Activated CD8-positive, alpha-beta memory T cell treated with anti-CD3 and anti-CD28 coated beads, Interleukin-2, amount 10 ng/mL, durations not matched to agents 7 days and 5 days (primary cell): ENCODE measurements at regions not wholly inside any gene's neighbourhood (a gene's known extent, or its start where the extent isn't known, plus 50 kb on each side); places are given as distances from the start of the nearest gene placed in this dataset.
"Not testable (repeated sequence)": the region's sequence is repeated elsewhere in the genome, so short reads cannot be mapped to it uniquely, and the experiment has no call there.

ENCODE experiments used
- ATAC-seq: fragments of 150-1000 bp; cut with Tn5 transposase; one replicate; pipeline ENCODE4 v1.10.0; 2021; ENCODE audit warnings: moderate library complexity
- CTCF ChIA-PET: fragments of 350-600 bp; sonication (Branson Sonifier 250); formaldehyde crosslinking; loops from one replicate; lab custom pipeline; 2021; ENCODE audit warnings: antibody characterized with exemption; lab: Charles Lee
- DNase-seq: peaks from one replicate; pipeline ENCODE4 v3.0.0-alpha.2; 2020
- H3K27ac Mint-ChIP-seq: one replicate; pipeline ENCODE4 v1.8.0; 2021; ENCODE audit warnings: mild to moderate bottlenecking, mixed read lengths
- H3K27me3 Mint-ChIP-seq: one replicate; pipeline ENCODE4 v1.8.0; 2021; ENCODE audit warnings: mixed read lengths
- H3K36me3 Mint-ChIP-seq: one replicate; pipeline ENCODE4 v1.8.0; 2021; ENCODE audit warnings: mild to moderate bottlenecking, mixed read lengths
- H3K4me1 Mint-ChIP-seq: one replicate; pipeline ENCODE4 v1.8.0; 2021; ENCODE audit warnings: mixed read lengths
- H3K4me3 Mint-ChIP-seq: one replicate; pipeline ENCODE4 v1.8.0; 2021; ENCODE audit warnings: mild to moderate bottlenecking, moderate library complexity, mixed read lengths
- H3K9me3 Mint-ChIP-seq: one replicate; pipeline ENCODE4 v1.8.0; 2022; ENCODE audit warnings: low read depth, mixed read lengths

GRCh38 chr5:90214991-90215390 lies 194.6 kb downstream of the CETN3 start:
- Mint-ChIP-seq H3K27me3 (no peaks in the 10 kb centered on the region), H3K4me1 (no peaks in the 10 kb centered on the region), H3K27ac (no peak overlapping the region), H3K4me3 (no peak overlapping the region), H3K9me3 (no peaks in the 10 kb centered on the region), H3K36me3 (no peaks in the 10 kb centered on the region)
- no peak for ATAC-seq
- DNase-seq, result no peak
- CTCF ChIA-PET, result no interaction called here

DNA sequence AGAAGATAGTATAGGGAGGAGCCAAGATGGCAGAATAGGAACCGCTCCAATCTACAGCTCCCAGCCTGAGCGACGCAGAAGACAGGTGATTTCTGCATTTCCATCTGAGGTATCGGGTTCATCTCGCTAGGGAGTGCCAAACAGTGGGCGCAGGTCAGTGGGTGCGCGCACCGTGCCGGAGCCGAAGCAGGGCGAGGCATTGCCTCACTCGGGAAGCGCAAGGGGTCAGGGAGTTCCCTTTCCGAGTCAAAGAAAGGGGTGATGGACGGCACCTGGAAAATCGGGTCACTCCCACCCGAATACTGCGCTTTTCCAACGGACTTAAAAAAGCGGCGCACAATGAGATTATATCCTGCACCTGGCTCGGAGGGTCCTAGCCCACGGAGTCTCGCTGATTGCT lies 201.2 kb downstream of the CETN3 start:
- H3K4me1 Mint-ChIP-seq, H3K9me3 Mint-ChIP-seq, H3K27ac Mint-ChIP-seq, ATAC-seq, H3K27me3 Mint-ChIP-seq, H3K4me3 Mint-ChIP-seq, CTCF ChIA-PET, DNase-seq, H3K36me3 Mint-ChIP-seq: not testable (repeated sequence)

DNA sequence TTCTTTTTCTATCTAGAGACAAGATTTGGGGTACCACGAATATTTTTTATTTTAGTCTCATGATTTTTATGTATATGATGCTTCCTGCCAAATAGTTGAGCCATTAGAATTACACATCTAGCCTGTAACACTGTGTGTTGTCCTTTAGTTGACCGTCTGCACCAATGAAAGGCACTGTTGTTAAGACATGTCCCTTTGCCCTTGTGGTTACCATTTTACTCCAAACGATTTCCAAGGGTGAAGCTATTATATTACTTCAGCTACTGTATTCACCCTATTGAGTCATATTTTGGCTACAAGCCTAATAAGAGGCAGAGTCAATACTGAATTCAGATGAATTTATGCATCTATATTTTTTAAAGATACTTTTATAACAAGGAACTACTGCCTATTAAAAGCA lies 207.6 kb downstream of the CETN3 start:
- Mint-ChIP-seq H3K36me3 (no peaks in the 10 kb centered on the region), H3K27me3 (no peaks in the 10 kb centered on the region), H3K27ac (no peak overlapping the region), H3K9me3 (peaks cover 4% of the 10 kb centered on the region), H3K4me1 (no peaks in the 10 kb centered on the region), H3K4me3 (no peak overlapping the region)
- ATAC-seq (no peak), DNase-seq (no peak)
- CTCF ChIA-PET, result no interaction called here

DNA sequence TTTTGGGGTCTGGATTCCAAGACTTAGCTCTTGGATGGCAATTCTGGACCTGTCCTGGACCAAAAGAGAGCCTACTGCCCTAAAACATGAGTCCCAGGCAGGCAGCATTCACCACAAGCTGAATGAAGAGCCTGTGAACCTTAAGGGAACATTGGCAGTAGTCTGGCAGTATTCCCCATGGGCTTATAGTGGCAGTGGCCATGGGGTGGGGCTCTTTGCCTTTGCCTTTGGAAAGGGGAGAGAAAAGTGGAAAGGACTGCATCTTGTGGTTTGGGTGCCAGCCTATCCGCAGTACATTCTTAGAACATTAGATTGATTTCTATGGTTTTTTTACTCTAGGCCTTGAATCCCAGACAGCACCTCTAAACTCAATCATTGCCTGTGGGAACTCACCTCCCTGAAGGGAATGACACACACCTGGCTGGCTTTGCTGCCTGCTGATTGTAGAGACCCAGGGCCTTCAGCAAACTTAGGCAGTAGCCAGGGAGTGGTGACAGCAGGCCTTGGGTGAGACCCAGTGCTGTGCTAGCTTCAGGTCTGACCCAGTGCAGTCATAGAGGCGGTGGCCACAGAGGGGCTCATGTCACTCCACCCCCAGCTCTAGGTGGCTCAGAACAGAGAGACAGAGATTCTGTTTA lies 216.3 kb downstream of the CETN3 start:
- Mint-ChIP-seq H3K27me3 (no peaks in the 10 kb centered on the region), H3K27ac (no peak overlapping the region), H3K9me3 (no peaks in the 10 kb centered on the region), H3K4me1 (no peaks in the 10 kb centered on the region), H3K4me3 (no peak overlapping the region), H3K36me3 (no peaks in the 10 kb centered on the region)
- CTCF ChIA-PET, result no interaction called here
- DNase-seq, result no peak
- no peak for ATAC-seq

DNA sequence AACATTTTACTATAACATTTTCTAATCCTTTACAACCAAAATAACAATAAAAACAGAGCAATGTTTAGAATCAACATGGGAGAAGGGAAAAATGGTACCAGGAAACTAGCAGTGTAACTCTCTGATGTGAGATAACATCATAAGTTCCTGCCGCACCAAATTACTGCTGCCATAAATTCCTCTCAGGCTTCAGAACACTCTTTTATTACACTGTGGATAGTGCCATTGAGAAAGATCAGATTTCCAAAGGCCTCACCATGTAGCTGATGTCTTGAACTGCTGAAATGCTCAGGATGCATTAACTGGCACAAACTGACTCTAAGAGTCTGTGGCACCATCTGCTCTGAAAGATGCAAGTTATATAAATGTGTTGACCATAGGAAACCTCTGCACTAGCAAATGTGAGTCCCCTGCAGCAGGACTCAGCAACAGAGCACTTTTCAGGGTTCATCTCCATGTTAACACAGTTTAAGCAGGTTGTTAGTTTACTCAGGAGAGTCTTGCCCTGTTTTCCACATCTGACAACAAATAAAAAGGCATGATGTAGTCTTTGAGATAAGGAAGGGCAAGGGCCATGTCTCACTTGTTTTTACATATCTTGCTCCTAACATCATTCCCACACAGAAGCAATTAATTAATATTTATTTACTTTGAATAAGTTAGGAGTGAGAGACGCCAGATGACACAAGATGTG lies 218.1 kb downstream of the CETN3 start:
- Mint-ChIP-seq H3K4me1 (no peaks in the 10 kb centered on the region), H3K27ac (no peak overlapping the region), H3K9me3 (no peaks in the 10 kb centered on the region), H3K36me3 (no peaks in the 10 kb centered on the region), H3K27me3 (no peaks in the 10 kb centered on the region), H3K4me3 (no peak overlapping the region)
- CTCF ChIA-PET, result no interaction called here
- no peak for ATAC-seq
- no peak for DNase-seq

DNA sequence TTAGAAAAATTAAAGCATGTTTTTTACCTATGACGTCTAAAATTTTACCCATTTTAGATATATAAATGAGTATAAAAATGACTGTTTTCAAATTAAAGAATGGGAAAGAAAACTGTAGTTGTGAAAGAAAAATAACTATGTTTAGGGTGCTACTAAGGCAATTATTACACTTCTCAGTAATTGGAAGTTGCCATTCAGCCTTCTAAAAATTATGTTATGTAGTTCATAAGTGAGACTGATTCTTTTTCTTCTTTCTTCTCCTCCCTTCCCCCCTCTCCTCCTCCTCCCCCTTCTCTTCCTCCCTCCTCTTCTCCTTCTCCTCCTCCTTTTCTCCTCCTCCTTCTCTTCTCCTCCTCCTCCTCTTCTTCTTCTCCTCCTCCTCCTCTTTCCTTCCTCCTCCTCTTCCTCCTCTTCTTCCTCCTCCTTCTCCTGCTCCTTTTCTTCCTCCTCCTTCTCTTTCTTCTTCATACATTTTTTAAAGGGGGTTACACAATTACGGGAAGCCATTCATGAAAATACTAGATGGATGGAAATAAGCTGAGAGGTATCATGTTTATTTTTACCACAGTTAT lies 223.6 kb downstream of the CETN3 start:
- ATAC-seq (no peak), DNase-seq (no peak)
- Mint-ChIP-seq H3K9me3 (no peaks in the 10 kb centered on the region), H3K27me3 (no peaks in the 10 kb centered on the region), H3K4me1 (no peaks in the 10 kb centered on the region), H3K27ac (no peak overlapping the region), H3K4me3 (no peak overlapping the region), H3K36me3 (no peaks in the 10 kb centered on the region)
- CTCF ChIA-PET, result no interaction called here

- H3K27ac Mint-ChIP-seq, result no peak overlapping the region
- H3K4me3 Mint-ChIP-seq, result no peak overlapping the region
- no peaks in the 10 kb centered on the region for H3K36me3 Mint-ChIP-seq
- H3K4me1 Mint-ChIP-seq, result no peaks in the 10 kb centered on the region
- DNase-seq, result no peak
- H3K9me3 Mint-ChIP-seq, result no peaks in the 10 kb centered on the region
- ATAC-seq, result no peak
- CTCF ChIA-PET, result no interaction called here
- no peaks in the 10 kb centered on the region for H3K27me3 Mint-ChIP-seq
These were observed 224.8 kb downstream of the CETN3 start for GRCh38 chr5:90184764-90185163.

GRCh38 chr5:90182726-90183125 lies 226.8 kb downstream of the CETN3 start:
- CTCF ChIA-PET, result no interaction called here
- no peak for ATAC-seq
- H3K4me1 Mint-ChIP-seq, result no peaks in the 10 kb centered on the region
- H3K27ac Mint-ChIP-seq, result no peak overlapping the region
- no peaks in the 10 kb centered on the region for H3K36me3 Mint-ChIP-seq
- H3K9me3 Mint-ChIP-seq, result no peaks in the 10 kb centered on the region
- H3K4me3 Mint-ChIP-seq, result no peak overlapping the region
- DNase-seq, result no peak
- no peaks in the 10 kb centered on the region for H3K27me3 Mint-ChIP-seq

- H3K27me3 Mint-ChIP-seq, result no peaks in the 10 kb centered on the region
- no peak for ATAC-seq
- H3K4me3 Mint-ChIP-seq, result no peak overlapping the region
These were observed 235.3 kb downstream of the CETN3 start for GRCh38 chr5:90174236-90174635.

DNA sequence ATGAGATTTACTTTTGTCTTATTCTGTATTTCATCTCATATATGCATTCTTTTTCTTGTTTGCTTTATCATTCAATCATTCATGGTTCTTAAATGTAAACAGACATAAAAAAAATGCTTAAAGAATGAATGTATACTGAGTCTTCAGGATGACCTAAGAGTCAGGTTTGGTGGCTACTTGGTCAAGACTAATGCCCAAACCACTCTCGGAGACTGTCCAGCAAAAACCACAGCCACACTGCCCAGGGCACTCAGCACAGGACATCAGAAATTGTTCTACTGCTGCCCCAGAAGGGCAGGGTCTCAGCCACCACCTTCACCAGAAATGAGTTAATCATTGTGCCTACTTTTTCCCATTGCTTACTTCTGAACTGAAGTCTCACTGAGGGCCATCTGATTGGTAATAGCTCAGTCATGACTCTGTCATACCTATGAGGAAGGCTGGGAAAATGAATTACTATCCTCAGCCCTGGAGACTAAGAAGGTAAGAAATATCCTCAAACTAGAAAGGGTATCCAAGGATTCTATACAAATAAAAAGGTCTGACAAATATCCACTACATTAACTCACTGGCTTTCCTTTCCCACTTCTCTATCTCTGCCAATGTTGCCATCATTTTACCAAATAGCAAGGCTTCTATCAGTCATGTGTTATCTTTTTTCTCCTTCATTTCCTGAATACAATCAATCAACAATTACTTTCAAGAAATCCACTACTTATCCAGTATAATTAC lies 236.1 kb downstream of the CETN3 start:
- no peaks in the 10 kb centered on the region for H3K9me3 Mint-ChIP-seq
- no peaks in the 10 kb centered on the region for H3K27me3 Mint-ChIP-seq
- ATAC-seq (no peak), DNase-seq (no peak)
- H3K4me1 Mint-ChIP-seq, result no peaks in the 10 kb centered on the region
- H3K36me3 Mint-ChIP-seq, result no peaks in the 10 kb centered on the region
- CTCF ChIA-PET, result no interaction called here
- no peak overlapping the region for H3K4me3 Mint-ChIP-seq
- H3K27ac Mint-ChIP-seq, result no peak overlapping the region

More at GRCh38 chr5:90174236-90174635, 235.3 kb downstream of the CETN3 start:
- Mint-ChIP-seq H3K27ac (no peak overlapping the region), H3K4me1 (no peaks in the 10 kb centered on the region), H3K9me3 (no peaks in the 10 kb centered on the region), H3K36me3 (no peaks in the 10 kb centered on the region)
- CTCF ChIA-PET, result no interaction called here
- DNase-seq, result no peak

- CTCF ChIA-PET, result no interaction called here
- no peak overlapping the region for H3K27ac Mint-ChIP-seq
- ATAC-seq, result no peak
These were observed 238.1 kb downstream of the CETN3 start for GRCh38 chr5:90171466-90171865.

DNA sequence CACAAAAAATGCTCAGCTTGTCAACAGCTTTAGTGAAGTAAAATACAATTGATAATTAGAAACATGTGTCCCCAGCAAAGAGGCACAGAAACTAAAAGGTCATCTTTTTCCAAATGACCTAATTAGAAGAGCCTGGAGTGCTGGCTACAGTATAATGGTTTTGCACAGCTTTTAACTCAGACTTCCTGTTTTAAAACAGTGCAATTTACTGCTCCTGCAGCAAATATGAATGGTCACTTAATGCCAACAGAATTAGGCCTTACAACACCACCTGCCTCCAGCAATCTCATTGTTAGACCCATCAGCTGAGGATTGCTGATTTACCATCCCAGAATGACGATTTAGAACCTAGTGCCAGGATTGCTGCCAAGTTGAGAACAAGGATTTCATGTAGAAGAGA lies 239.3 kb downstream of the CETN3 start:
- DNase-seq, result no peak
- H3K36me3 Mint-ChIP-seq, result no peaks in the 10 kb centered on the region
- CTCF ChIA-PET, result no interaction called here
- no peaks in the 10 kb centered on the region for H3K27me3 Mint-ChIP-seq
- no peaks in the 10 kb centered on the region for H3K4me1 Mint-ChIP-seq
- no peak overlapping the region for H3K27ac Mint-ChIP-seq
- no peak overlapping the region for H3K4me3 Mint-ChIP-seq
- no peak for ATAC-seq
- no peaks in the 10 kb centered on the region for H3K9me3 Mint-ChIP-seq

More at GRCh38 chr5:90171466-90171865, 238.1 kb downstream of the CETN3 start:
- Mint-ChIP-seq H3K36me3 (no peaks in the 10 kb centered on the region), H3K27me3 (no peaks in the 10 kb centered on the region), H3K9me3 (no peaks in the 10 kb centered on the region), H3K4me3 (no peak overlapping the region), H3K4me1 (no peaks in the 10 kb centered on the region)
- no peak for DNase-seq

GRCh38 chr5:90169078-90169477 lies 240.5 kb downstream of the CETN3 start:
- Mint-ChIP-seq H3K36me3 (no peaks in the 10 kb centered on the region), H3K4me1 (no peaks in the 10 kb centered on the region), H3K27me3 (no peaks in the 10 kb centered on the region), H3K27ac (no peak overlapping the region), H3K9me3 (no peaks in the 10 kb centered on the region), H3K4me3 (no peak overlapping the region)
- DNase-seq, result no peak
- CTCF ChIA-PET, result no interaction called here
- no peak for ATAC-seq

DNA sequence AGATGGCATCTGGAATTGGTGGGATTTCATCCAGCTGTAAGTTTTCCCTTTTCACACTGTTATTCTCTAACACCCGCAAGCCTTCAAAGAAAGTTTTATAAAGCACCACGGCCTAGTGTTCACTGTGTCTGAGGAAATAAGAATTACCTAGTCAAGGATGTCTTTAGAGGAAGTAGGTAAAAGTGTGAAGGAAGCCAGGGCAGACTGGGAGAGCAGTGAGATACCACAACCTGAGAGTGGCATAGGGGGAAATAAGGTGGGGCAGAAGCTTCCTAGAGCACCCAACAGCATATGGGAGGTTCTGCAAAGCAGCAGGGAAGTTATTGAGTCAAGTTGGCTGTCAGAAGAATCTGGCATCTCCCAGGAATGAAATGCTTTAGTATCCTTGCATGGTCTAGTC lies 241.2 kb downstream of the CETN3 start:
- no peak for DNase-seq
- ATAC-seq, result no peak
- no peak overlapping the region for H3K4me3 Mint-ChIP-seq
- no peaks in the 10 kb centered on the region for H3K4me1 Mint-ChIP-seq
- CTCF ChIA-PET, result no interaction called here
- H3K36me3 Mint-ChIP-seq, result no peaks in the 10 kb centered on the region
- H3K9me3 Mint-ChIP-seq, result no peaks in the 10 kb centered on the region
- no peak overlapping the region for H3K27ac Mint-ChIP-seq
- H3K27me3 Mint-ChIP-seq, result no peaks in the 10 kb centered on the region
